ENCODE measurements at regions not wholly inside any gene's neighbourhood (a gene's known extent, or its start where the extent isn't known, plus 50 kb on each side); places are given as distances from the start of the nearest gene placed in this dataset.

DNA sequence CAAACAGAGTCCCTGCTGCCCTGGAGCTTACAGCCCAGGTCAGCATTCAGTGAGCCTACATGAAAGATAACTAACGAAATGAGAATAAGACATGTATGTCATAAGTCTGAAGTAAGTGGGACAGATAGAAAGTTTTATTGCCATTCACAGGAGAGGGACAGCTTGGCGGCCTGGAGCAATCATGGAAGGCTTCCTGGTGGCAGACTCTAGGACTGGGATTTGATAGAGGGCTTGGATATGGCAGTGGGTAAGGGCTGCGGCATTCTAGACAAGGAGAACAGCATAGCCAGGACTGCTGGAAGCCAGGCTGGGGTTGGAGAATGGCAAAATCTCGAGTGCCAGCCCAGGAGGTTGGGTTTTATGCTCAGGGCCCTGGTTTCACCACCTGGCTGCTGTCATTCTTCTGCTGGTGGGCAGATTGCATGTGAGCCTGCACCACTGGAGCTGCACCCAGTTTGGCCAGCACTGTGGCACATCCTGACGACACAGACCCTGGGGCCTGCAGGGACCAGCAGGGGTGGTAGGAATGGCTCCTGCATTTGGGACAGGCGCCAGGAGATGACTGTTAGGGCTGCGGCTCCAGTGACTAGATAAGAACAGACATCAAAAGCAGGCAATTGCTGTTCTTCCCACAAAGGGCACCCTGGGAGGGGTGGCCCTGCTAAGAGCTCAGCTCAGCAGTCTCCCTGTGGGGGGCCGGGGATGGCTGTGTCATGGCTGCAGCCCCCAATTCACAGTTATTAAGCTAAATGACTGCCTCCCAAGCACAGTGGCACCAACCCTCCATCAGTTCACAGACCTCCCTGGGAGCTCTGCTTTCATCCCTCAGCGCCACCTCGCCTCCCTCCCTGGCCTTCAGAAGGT lies 161.1 kb downstream of the RPS24 start:
- H3K27ac ChIP-seq: no peak overlapping the region
- peaks cover 0 to 12% (median 1%) of the 10 kb centered on the region in 4 donors for H3K9me3 ChIP-seq
- TF ChIP-seq EP300 (IDR thresholded peaks at IDR 0.05) (no peak), POLR2AphosphoS5 (IDR thresholded peaks at IDR 0.05) (no peak), POLR2A (IDR thresholded peaks at IDR 0.05) (no peak)
- TF ChIP-seq, protein P1, sequence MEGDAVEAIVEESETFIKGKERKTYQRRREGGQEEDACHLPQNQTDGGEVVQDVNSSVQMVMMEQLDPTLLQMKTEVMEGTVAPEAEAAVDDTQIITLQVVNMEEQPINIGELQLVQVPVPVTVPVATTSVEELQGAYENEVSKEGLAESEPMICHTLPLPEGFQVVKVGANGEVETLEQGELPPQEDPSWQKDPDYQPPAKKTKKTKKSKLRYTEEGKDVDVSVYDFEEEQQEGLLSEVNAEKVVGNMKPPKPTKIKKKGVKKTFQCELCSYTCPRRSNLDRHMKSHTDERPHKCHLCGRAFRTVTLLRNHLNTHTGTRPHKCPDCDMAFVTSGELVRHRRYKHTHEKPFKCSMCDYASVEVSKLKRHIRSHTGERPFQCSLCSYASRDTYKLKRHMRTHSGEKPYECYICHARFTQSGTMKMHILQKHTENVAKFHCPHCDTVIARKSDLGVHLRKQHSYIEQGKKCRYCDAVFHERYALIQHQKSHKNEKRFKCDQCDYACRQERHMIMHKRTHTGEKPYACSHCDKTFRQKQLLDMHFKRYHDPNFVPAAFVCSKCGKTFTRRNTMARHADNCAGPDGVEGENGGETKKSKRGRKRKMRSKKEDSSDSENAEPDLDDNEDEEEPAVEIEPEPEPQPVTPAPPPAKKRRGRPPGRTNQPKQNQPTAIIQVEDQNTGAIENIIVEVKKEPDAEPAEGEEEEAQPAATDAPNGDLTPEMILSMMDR (IDR thresholded peaks at IDR 0.05): no peak
- no peaks in the 10 kb centered on the region for H3K27me3 ChIP-seq
- H3K36me3 ChIP-seq: no peaks in the 10 kb centered on the region
- ATAC-seq (ENCODE audit: low FRiP score in 2 of 2) (no peak), DNase-seq (no peak)
- H3K4me1 ChIP-seq: peaks cover 0 to 3% (median 0%) of the 10 kb centered on the region in 4 donors
- H3K4me3 ChIP-seq: no peak overlapping the region
- WGBS, 2 donors: 78 to 89% methylated on average over 8 to 10 of the region's 10 CpGs

- no peaks in the 10 kb centered on the region for H3K36me3 ChIP-seq
- H3K4me1 ChIP-seq: no peaks in the 10 kb centered on the region
- DNase-seq: no peak
- 70 to 72% methylated on average over 4 of the region's 4 CpGs for WGBS, 2 donors
- no peak for ATAC-seq (ENCODE audit: low FRiP score in 2 of 2)
- H3K27ac ChIP-seq: no peak overlapping the region
- H3K27me3 ChIP-seq: no peaks in the 10 kb centered on the region
- TF ChIP-seq, protein P1 (IDR thresholded peaks at IDR 0.05): no peak
- TF ChIP-seq EP300 (IDR thresholded peaks at IDR 0.05): no peak
- TF ChIP-seq POLR2AphosphoS5 (IDR thresholded peaks at IDR 0.05): no peak
- TF ChIP-seq POLR2A (IDR thresholded peaks at IDR 0.05): no peak
- no peak overlapping the region for H3K4me3 ChIP-seq
- peaks cover 0 to 12% (median 1%) of the 10 kb centered on the region in 4 donors for H3K9me3 ChIP-seq
Measured at GRCh38 chr10:78196396-78196795, 162.7 kb downstream of the RPS24 start.

- Histone ChIP-seq H3K27me3 (no peaks in the 10 kb centered on the region), H3K4me1 (no peaks in the 10 kb centered on the region), H3K9me3 (peaks cover 0 to 12% (median 1%) of the 10 kb centered on the region in 4 donors), H3K4me3 (no peak overlapping the region), H3K27ac (no peak overlapping the region), H3K36me3 (no peaks in the 10 kb centered on the region)
- DNase-seq (no peak), ATAC-seq (ENCODE audit: low FRiP score in 2 of 2) (no peak)
- WGBS, 2 donors: 68 to 73% methylated on average over 2 of the region's 2 CpGs
- TF ChIP-seq, protein P1 (IDR thresholded peaks at IDR 0.05): no peak
- TF ChIP-seq POLR2AphosphoS5 (IDR thresholded peaks at IDR 0.05): no peak
Measured at GRCh38 chr10:78196964-78197363, 163.3 kb downstream of the RPS24 start.

- no peak overlapping the region for H3K4me3 ChIP-seq
- DNase-seq: no peak
- H3K9me3 ChIP-seq: peaks cover 0 to 11% (median 1%) of the 10 kb centered on the region in 4 donors
- TF ChIP-seq, protein P1 (IDR thresholded peaks at IDR 0.05): no peak
- TF ChIP-seq POLR2AphosphoS5 (IDR thresholded peaks at IDR 0.05): no peak
- ATAC-seq (ENCODE audit: low FRiP score in 2 of 2): no peak
- H3K36me3 ChIP-seq: no peaks in the 10 kb centered on the region
- no peak overlapping the region for H3K27ac ChIP-seq
- no peaks in the 10 kb centered on the region for H3K27me3 ChIP-seq
- no peaks in the 10 kb centered on the region for H3K4me1 ChIP-seq
- 90 to 93% methylated on average over 2 of the region's 2 CpGs for WGBS, 2 donors
Measured at GRCh38 chr10:78197628-78198272, 164.1 kb downstream of the RPS24 start.
